ENCODE measurements at regions not wholly inside any gene's neighbourhood (a gene's known extent, or its start where the extent isn't known, plus 50 kb on each side); places are given as distances from the start of the nearest gene placed in this dataset.

DNA sequence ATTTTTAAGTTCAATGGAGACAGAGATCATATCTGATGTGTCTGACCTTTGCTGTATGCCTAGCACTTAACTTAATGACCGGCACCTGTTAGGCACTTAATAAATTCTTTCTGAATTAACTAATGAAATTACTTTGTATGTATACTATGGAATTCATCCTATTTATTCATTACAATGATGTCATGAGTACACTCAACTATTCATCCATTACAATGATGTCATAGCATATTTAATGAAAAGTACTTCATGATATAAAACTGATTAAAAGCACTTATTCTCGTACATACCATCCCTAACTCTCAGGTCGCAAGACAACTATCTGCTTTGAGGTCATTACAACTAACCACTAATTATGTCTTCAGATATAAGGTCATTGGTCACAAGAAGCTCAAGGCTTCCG, 1131.6 kb downstream of the DTWD2 start:
- no peak overlapping the region for H3K4me3 ChIP-seq (ENCODE audit: low read depth, low read length)
- TF ChIP-seq CTCF (IDR thresholded peaks at IDR 0.05; ENCODE audit: low read depth, low read length, missing control alignments) = no peak
- no peak for DNase-seq (ENCODE audit: low read depth)
- in situ Hi-C loops (cut with HindIII; ENCODE audit: low sequenced_read_pairs) = no loop called here

GRCh38 chr5:117837786-117838185, 1150.6 kb downstream of the DTWD2 start:
- DNase-seq (ENCODE audit: low read depth) = no peak
- TF ChIP-seq CTCF (IDR thresholded peaks at IDR 0.05; ENCODE audit: low read depth, low read length, missing control alignments) = no peak
- H3K4me3 ChIP-seq (ENCODE audit: low read depth, low read length) = no peak overlapping the region
- in situ Hi-C loops (cut with HindIII; ENCODE audit: low sequenced_read_pairs) = no loop called here

DNA sequence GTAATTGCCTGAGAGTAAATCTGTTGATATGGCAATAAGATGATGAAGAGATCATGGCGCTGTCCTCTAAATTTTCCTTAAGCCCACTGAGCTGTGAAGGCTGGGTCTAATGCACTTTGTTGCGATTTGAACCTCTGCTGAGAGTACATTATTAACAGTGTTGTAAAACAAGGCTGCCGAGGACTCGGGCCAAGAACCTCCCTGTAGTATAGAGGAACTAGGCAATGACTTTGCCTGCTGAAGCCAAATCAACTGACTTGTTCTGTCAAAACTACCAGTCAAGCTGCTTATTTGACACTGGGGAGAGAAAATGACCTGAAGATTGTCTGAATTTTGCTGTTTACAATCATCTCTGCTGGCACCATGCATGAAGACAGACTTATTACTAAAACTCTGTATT, 1154.7 kb downstream of the DTWD2 start:
- no peak for TF ChIP-seq CTCF (IDR thresholded peaks at IDR 0.05; ENCODE audit: low read depth, low read length, missing control alignments)
- DNase-seq (ENCODE audit: low read depth) = no peak
- in situ Hi-C loops (cut with HindIII; ENCODE audit: low sequenced_read_pairs) = no loop called here
- H3K4me3 ChIP-seq (ENCODE audit: low read depth, low read length) = no peak overlapping the region

DNA sequence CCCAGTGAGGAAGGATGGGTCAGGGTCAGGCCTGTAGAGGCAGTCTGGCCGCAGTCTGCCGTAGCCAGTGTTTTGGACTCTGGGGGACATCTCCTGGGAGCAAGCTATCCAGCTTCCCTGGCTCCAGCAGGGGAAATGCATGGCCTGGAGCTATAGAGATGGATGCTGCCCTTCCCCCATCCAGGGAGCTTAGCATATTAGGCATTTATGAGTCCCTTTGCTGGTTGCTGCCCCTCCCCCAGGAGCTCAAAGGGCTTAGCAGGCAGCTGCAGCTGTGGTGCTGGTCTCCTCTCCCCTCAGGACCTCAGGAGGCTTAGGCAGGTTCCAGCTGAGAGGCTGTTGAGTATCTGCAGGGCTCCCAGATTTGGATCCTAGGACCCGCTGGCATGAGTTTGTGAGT, 1158.7 kb downstream of the DTWD2 start:
- no peak overlapping the region for H3K4me3 ChIP-seq (ENCODE audit: low read depth, low read length)

DNA sequence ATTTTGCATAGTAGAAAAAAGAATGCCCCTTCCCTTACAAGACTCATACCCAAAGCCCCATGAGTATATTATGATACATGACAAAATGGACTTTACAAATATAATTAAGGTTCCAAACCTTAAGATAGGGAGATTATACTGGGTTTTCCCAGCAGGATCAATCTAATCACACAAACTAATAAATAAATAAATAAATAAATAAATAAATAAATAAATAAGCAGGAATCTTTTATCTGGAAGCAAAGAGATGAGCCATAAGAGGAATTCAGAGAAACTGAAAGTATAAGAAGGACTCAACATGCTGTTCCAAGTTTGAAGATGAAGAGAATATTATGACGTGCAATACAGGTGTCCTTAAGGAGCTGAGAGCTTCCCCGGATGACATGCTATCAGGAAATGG, 1174.5 kb downstream of the DTWD2 start:
- in situ Hi-C loops (cut with HindIII; ENCODE audit: low sequenced_read_pairs) = no loop called here
- TF ChIP-seq CTCF (IDR thresholded peaks at IDR 0.05; ENCODE audit: low read depth, low read length, missing control alignments) = no peak
- no peak overlapping the region for H3K4me3 ChIP-seq (ENCODE audit: low read depth, low read length)
- no peak for DNase-seq (ENCODE audit: low read depth)

More for the DNA sequence above, 1158.7 kb downstream of the DTWD2 start:
- no peak for TF ChIP-seq CTCF (IDR thresholded peaks at IDR 0.05; ENCODE audit: low read depth, low read length, missing control alignments)
- in situ Hi-C loops (cut with HindIII; ENCODE audit: low sequenced_read_pairs) = no loop called here
- DNase-seq (ENCODE audit: low read depth) = no peak

GRCh38 chr5:117812861-117813260, 1175.5 kb downstream of the DTWD2 start:
- DNase-seq (ENCODE audit: low read depth) = no peak
- H3K4me3 ChIP-seq (ENCODE audit: low read depth, low read length) = no peak overlapping the region
- TF ChIP-seq CTCF (IDR thresholded peaks at IDR 0.05; ENCODE audit: low read depth, low read length, missing control alignments) = no peak
- in situ Hi-C loops (cut with HindIII; ENCODE audit: low sequenced_read_pairs) = no loop called here

- in situ Hi-C loops (cut with HindIII; ENCODE audit: low sequenced_read_pairs) = no loop called here
- H3K4me3 ChIP-seq (ENCODE audit: low read depth, low read length) = no peak overlapping the region
- TF ChIP-seq CTCF (IDR thresholded peaks at IDR 0.05; ENCODE audit: low read depth, low read length, missing control alignments) = no peak
- DNase-seq (ENCODE audit: low read depth) = no peak
These were observed 1179.1 kb downstream of the DTWD2 start for GRCh38 chr5:117809251-117809650.
